Activated naive CD4-positive, alpha-beta T cell treated with anti-CD3 and anti-CD28 coated beads, Interleukin-2, amount 10 ng/mL, durations not matched to agents 7 days and 5 days (primary cell): ENCODE measurements at regions not wholly inside any gene's neighbourhood (a gene's known extent, or its start where the extent isn't known, plus 50 kb on each side); places are given as distances from the start of the nearest gene placed in this dataset.
"Not testable (repeated sequence)": the region's sequence is repeated elsewhere in the genome, so short reads cannot be mapped to it uniquely, and the experiment has no call there.

Experiments
- CTCF ChIA-PET: fragments of 350-600 bp; sonication (Branson Sonifier 250); formaldehyde crosslinking; loops from one replicate; lab custom pipeline; 2021; ENCODE audit warnings: antibody characterized with exemption; lab: Charles Lee
- DNase-seq: peaks from one replicate; pipeline ENCODE4 v3.0.0-alpha.2; 2020
- H3K27ac Mint-ChIP-seq: one replicate; pipeline ENCODE4 v1.8.0; 2021; ENCODE audit warnings: mild to moderate bottlenecking, moderate library complexity, mixed read lengths
- H3K27me3 Mint-ChIP-seq: one replicate; pipeline ENCODE4 v1.8.0; 2021; ENCODE audit warnings: mild to moderate bottlenecking, mixed read lengths
- H3K36me3 Mint-ChIP-seq: one replicate; pipeline ENCODE4 v1.8.0; 2021; ENCODE audit warnings: mixed read lengths
- H3K4me1 Mint-ChIP-seq: one replicate; pipeline ENCODE4 v1.8.0; 2021; ENCODE audit warnings: mixed read lengths
- H3K4me3 Mint-ChIP-seq: one replicate; pipeline ENCODE4 v1.8.0; 2021; ENCODE audit warnings: mild to moderate bottlenecking, moderate library complexity, mixed read lengths
- H3K9me3 Mint-ChIP-seq: one replicate; pipeline ENCODE4 v1.8.0; 2021; ENCODE audit warnings: mixed read lengths

DNA sequence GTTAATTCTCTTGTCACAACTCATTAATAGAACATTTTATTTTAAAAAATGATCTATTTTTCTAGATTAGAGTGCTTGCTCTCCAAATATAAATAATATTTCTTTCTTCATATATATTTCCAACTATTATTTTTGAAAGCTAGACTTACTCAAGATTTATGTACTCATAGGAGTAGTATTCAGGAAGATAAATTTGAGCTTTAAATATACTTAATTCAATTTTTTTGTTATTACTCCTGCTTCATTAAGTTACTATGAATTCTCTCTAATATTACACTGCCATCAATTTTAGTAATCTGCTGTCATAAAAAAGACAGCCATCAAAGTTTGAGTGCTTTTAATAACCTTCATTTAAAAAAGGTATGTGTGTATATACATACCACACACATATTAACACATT, 161.9 kb upstream of the PCDH9 start:
- no peak for DNase-seq
- H3K4me1 Mint-ChIP-seq = no peaks in the 10 kb centered on the region
- H3K36me3 Mint-ChIP-seq = no peaks in the 10 kb centered on the region
- H3K4me3 Mint-ChIP-seq = no peak overlapping the region
- H3K27ac Mint-ChIP-seq = no peak overlapping the region
- CTCF ChIA-PET = no interaction called here
- no peaks in the 10 kb centered on the region for H3K27me3 Mint-ChIP-seq
- no peaks in the 10 kb centered on the region for H3K9me3 Mint-ChIP-seq

DNA sequence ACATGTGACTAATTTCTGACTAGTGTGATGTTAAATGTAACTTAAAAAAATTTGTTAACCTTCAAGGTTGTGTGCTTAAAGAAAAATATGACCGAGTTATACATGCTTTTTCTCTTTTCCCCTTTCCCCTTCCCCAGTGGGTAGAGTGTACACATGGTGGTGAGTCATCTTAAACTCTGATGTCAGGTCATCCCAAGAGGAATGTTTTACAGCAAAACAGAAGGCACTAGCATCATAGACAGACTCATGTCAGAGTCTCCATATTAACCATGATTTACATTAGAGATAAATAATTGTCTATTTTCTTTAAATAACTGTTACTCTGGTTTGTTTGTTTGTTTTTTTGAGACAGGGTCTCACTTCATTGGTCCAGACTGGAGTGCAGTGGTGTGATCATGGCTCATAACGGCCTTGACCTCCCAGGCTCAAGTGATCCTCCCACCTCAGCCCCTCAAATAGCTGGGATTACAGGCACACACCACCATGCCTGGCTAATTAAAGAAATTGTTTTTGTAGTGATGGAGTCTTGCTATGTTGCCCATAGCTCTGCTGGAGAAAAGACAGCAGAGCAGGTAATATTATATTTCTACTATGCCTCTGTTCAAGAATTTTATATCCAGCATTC, 160.4 kb upstream of the PCDH9 start:
- Mint-ChIP-seq H3K9me3 (no peaks in the 10 kb centered on the region), H3K27ac (no peak overlapping the region), H3K36me3 (no peaks in the 10 kb centered on the region), H3K4me3 (no peak overlapping the region), H3K27me3 (no peaks in the 10 kb centered on the region), H3K4me1 (no peaks in the 10 kb centered on the region)
- CTCF ChIA-PET = no interaction called here
- DNase-seq = no peak

DNA sequence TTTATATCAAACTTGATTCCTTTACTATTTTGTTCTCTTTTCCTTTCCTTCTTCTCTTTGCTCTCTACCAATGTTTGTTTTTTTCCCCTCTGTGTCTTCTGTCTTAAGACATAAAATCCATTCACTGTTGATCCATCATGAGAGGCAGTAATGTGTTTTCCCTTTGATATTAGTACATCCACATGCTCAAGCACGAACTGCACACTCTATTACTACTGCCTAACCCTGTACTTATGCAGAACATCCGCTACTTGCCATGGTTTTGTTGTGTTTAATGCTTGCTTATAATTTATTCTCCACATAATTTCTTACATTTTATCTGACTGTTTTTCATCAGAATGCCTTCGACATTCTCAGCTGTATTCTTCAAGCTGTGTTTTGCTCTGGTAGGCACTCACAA, 159.0 kb upstream of the PCDH9 start:
- CTCF ChIA-PET = no interaction called here
- H3K36me3 Mint-ChIP-seq = no peaks in the 10 kb centered on the region
- H3K27ac Mint-ChIP-seq = no peak overlapping the region
- no peaks in the 10 kb centered on the region for H3K27me3 Mint-ChIP-seq
- H3K9me3 Mint-ChIP-seq = no peaks in the 10 kb centered on the region
- H3K4me1 Mint-ChIP-seq = no peaks in the 10 kb centered on the region
- no peak overlapping the region for H3K4me3 Mint-ChIP-seq
- DNase-seq = no peak

DNA sequence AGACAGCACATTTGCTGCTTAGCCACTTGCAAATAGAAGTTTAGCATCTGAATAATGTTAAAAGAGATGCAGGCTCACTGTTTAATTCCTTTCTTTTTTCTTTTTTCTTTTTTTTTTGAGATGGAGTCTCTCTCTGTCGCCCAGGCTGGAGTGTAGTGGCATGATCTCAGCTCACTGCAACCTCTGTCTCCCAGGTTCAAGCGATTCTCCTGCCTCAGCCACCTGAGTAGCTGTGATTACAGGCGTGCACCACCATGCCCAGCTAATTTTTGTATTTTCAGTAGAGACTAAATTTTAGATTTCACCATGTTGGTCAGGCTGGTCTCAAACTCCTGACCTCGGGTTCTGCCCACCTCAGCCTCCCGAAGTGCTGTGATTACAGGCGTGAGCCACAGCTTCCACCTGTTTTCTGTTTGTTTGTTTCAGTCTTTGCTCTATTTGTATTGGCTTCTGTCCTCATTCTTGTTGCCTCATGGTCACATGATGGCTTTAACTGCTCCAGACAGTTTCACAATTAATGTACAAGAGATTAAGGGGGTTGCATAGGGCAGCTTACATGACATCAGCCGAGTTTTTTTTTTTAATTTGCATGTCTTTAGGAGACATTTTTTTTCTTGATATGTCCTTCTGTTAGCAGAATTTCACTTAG, 153.1 kb upstream of the PCDH9 start:
- H3K4me1 Mint-ChIP-seq, CTCF ChIA-PET, DNase-seq: not testable (repeated sequence)

DNA sequence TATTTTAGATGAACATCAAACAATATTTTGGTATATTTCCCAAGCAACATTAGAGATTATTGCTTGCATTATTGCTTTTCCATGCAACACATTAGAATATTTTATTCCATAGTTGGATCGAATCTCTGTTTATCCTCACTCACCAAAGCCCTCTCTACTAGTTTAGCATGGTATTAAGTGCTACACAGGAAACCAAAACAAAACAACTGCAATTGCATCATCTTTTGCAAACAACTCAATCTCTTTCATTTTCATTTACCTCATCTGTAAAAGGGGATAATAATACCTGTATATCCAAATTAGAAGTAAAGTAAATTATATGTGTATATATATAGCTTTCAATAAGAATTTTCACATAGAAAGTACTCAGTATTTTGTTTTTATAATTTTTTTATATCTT, 147.8 kb upstream of the PCDH9 start:
- Mint-ChIP-seq H3K36me3 (no peaks in the 10 kb centered on the region), H3K4me3 (no peak overlapping the region), H3K27ac (no peak overlapping the region), H3K27me3 (no peaks in the 10 kb centered on the region), H3K4me1 (no peaks in the 10 kb centered on the region), H3K9me3 (peaks cover 3% of the 10 kb centered on the region)
- CTCF ChIA-PET = no interaction called here
- no peak for DNase-seq

More for the DNA sequence above, 153.1 kb upstream of the PCDH9 start:
- H3K27ac Mint-ChIP-seq, H3K9me3 Mint-ChIP-seq, H3K27me3 Mint-ChIP-seq, H3K36me3 Mint-ChIP-seq, H3K4me3 Mint-ChIP-seq: not testable (repeated sequence)

DNA sequence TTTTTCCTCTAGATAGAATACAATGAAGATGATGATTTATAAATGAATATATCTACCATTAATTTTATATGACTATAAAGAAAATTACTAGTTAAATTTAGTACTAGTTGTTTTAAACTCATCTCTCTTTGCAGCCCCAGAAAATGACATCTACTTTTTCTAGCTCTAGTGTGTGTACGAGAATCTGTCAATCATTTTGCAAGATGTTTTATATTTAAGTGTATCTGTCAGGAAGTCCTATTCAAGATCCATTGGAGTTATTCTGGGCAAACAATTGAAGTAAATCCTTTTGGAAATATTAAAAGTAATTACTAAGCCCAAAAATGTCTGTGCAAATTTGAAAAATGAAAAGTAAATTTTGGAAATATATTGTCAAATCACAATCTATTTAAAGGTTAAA, 144.3 kb upstream of the PCDH9 start:
- H3K27me3 Mint-ChIP-seq = no peaks in the 10 kb centered on the region
- H3K4me3 Mint-ChIP-seq = no peak overlapping the region
- H3K9me3 Mint-ChIP-seq = peaks cover 3% of the 10 kb centered on the region
- no peaks in the 10 kb centered on the region for H3K4me1 Mint-ChIP-seq
- H3K36me3 Mint-ChIP-seq = no peaks in the 10 kb centered on the region
- DNase-seq = no peak
- CTCF ChIA-PET = no interaction called here
- H3K27ac Mint-ChIP-seq = no peak overlapping the region

DNA sequence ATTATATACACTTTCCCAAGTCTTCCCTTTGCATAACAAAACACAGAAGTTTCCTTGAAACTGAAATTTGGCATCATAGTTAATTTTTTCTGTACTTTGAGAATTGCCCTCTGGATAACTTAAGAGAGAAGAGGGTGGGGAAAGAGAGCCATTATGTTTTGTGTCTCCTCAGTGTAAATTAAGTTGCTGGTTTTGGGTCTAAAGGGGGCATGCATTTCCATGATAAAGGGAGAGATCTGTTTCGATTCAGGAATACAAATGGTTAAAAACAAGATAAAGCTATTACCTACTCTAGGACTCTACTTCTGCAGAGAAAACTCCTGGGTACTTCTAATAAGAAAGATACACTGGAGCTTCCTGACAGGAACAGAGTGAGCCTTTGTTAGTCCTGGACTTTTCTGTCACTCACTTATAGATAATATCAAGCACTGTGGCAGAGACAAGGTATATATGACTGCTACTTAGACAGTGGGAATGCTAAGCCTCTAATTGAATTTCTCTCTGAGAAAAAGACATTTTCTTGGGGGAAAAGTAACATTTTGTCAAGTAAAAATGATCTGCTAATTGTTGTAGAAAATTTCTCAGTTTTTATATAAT, 142.8 kb upstream of the PCDH9 start:
- Mint-ChIP-seq H3K4me1 (no peaks in the 10 kb centered on the region), H3K9me3 (peaks cover 1% of the 10 kb centered on the region), H3K27me3 (no peaks in the 10 kb centered on the region), H3K27ac (no peak overlapping the region), H3K4me3 (no peak overlapping the region), H3K36me3 (no peaks in the 10 kb centered on the region)
- CTCF ChIA-PET = no interaction called here
- DNase-seq = no peak

DNA sequence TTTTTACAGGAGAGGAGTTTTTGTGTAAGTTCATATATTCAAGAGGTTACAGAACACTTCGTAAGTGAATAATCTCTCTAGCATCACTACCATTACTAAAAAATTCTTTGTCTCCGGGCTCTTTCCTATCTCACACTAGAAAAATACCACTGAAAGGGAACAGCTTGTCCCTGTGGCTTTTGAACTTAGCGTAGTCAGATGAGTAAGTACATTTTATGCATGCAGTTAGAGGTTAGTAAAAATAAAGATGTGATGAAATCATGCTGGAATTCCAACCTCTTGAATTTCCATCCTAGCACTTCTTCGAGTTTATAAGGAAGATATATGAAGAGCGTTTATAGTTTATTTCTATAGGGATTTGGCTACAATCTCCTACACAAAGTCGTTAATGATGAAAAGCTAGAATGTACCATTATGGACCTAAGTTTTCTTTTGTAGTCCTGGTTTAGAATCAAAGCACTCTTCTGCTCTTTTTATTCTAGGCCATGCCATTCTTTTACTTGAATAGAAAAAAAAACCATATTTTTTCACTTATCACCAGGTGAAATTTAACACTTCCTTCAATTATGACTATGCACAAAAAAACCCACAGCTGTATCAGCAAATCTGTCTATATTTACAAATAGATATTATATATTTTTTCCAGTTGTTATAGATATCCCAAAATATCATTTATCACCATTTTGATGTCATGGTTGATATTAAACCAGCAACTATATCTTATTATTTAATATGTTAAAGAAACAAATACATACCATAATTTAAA, 139.9 kb upstream of the PCDH9 start:
- Mint-ChIP-seq H3K4me1 (no peaks in the 10 kb centered on the region), H3K27ac (no peak overlapping the region), H3K36me3 (no peaks in the 10 kb centered on the region), H3K4me3 (no peak overlapping the region), H3K9me3 (peaks cover 1% of the 10 kb centered on the region), H3K27me3 (no peaks in the 10 kb centered on the region)
- DNase-seq = no peak
- CTCF ChIA-PET = no interaction called here

DNA sequence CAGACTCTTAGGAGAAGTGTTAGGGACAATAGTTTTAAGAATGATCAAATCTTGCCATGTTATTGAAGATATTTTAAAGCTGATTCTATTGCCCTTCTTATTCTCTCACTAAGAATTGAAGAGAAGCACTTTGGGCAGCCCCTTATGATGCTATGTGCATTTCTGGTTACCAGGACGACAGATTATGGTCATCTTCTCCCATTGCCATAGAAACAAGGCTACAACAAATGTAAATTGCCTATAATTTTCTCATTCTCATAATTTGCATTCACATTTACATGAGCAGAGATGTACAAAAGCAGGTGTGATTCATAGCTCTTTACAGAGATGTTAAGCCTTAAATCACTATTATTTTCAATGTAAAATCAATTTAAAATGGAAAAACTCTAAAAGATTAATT, 137.3 kb upstream of the PCDH9 start:
- Mint-ChIP-seq H3K27me3 (no peaks in the 10 kb centered on the region), H3K27ac (no peak overlapping the region), H3K4me1 (no peaks in the 10 kb centered on the region), H3K9me3 (peaks cover 1% of the 10 kb centered on the region), H3K4me3 (no peak overlapping the region), H3K36me3 (no peaks in the 10 kb centered on the region)
- CTCF ChIA-PET = no interaction called here
- no peak for DNase-seq

DNA sequence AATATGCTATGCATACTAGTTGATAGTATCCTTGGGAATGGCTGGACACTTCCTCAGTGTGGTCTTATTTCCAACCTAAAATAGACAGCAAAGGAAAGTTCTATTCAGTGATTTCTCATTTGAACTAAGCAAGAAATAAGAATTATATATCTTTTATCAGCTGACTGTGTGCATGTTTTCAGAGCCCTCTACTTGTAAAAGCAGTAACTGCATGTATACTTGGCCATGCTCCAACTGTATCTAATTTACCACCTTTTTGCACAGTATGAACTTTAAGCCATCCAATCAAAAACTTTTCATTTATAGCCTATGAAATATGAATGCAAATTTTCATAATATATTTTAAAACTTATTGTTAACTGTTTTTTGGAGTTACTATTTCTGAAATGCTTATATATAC, 136.4 kb upstream of the PCDH9 start:
- Mint-ChIP-seq H3K27ac (no peak overlapping the region), H3K36me3 (no peaks in the 10 kb centered on the region), H3K27me3 (no peaks in the 10 kb centered on the region), H3K4me1 (no peaks in the 10 kb centered on the region), H3K9me3 (peaks cover 1% of the 10 kb centered on the region), H3K4me3 (no peak overlapping the region)
- no peak for DNase-seq
- CTCF ChIA-PET = no interaction called here

DNA sequence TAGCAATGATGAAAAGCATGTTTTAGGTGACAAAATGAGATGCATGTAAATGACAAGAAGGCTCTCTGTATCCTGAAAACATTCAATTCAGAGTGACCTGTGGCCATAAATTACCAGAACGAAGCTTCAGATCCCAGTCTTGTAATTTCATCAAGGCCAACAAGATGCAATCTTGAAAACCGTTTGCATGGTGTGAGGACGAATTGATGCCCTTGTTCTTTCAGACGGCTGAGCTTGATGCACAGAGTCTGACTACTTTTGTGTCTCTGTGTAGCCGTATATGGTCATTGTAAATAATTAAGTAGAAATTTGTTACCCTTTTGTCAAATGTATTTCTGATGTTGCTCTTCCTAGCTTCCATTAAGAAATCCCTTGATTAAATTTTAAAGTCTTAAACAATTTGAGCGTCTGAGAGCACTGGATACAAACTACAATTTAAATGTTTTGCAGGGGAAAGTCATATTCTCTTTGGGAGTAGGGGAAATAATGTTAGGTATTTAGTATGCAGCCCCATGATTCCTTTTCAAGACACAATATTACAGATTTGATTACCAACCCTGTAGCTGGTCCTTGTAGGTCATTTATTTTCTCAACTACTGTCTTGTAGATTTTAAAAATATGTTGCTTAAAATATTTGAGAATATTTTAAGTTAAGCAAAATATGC, 125.8 kb upstream of the PCDH9 start:
- Mint-ChIP-seq H3K9me3 (no peaks in the 10 kb centered on the region), H3K4me1 (no peaks in the 10 kb centered on the region), H3K27ac (no peak overlapping the region), H3K36me3 (no peaks in the 10 kb centered on the region), H3K4me3 (no peak overlapping the region), H3K27me3 (no peaks in the 10 kb centered on the region)
- no peak for DNase-seq
- CTCF ChIA-PET = no interaction called here

DNA sequence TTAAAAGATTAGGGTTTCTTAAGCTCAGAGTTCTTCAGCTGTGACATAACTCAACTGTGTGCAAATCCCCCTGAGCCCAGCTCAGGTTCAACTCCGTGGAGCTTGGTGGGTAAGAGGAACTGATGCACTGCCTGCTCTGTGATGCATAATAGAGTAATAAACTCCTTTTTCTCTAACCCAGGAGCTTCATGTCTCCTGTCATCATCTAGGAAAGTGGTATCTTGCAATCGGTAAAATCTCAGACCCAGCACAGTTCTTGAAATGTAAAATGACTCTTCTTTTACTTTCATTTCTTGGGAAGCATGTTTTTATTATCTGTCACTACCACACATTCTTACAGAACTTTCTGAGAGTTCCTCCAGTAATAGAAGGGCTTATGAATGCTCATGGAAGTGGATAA, 123.8 kb upstream of the PCDH9 start:
- H3K9me3 Mint-ChIP-seq = no peaks in the 10 kb centered on the region
- H3K27me3 Mint-ChIP-seq = no peaks in the 10 kb centered on the region
- no peaks in the 10 kb centered on the region for H3K36me3 Mint-ChIP-seq
- no peak overlapping the region for H3K27ac Mint-ChIP-seq
- CTCF ChIA-PET = no interaction called here
- no peak overlapping the region for H3K4me3 Mint-ChIP-seq
- no peaks in the 10 kb centered on the region for H3K4me1 Mint-ChIP-seq
- DNase-seq = no peak

DNA sequence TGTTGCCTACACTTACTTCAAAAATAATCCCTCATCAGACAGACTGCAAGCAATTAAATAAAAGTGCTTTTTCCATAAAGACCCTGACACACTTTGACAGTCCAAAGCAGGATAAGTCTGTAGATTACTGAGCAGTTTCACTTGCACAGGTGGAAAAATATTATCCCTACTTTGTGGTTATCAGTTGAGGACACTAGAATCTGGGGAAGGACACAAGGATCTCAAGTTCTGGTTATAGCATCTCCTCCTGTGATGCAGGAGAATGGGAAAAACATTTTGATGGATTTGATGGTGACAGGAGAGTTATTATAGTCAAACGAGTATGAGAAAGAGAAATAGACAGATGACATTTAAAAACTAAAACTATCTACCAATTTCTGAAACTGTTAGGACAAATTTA, 122.9 kb upstream of the PCDH9 start:
- Mint-ChIP-seq H3K36me3 (no peaks in the 10 kb centered on the region), H3K27ac (no peak overlapping the region), H3K27me3 (no peaks in the 10 kb centered on the region), H3K9me3 (no peaks in the 10 kb centered on the region), H3K4me3 (no peak overlapping the region), H3K4me1 (no peaks in the 10 kb centered on the region)
- DNase-seq = no peak
- CTCF ChIA-PET = no interaction called here

DNA sequence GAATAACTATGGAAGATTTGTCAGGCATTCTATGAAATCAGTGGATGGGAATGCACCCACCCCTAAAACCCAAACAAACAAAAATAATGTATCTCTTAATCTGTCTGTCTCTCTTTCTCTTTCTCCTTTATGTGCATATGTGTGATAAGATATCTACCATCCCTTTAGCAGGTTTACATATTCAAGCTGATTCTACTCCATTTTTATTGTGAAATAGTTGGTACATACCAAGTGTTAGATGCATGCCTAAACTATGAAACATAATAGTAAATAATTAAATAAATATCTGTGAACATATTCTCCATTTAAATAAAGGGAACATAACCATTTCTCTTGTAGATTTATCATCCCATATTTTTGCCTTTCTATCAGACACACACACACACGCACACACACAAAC, 121.8 kb upstream of the PCDH9 start:
- Mint-ChIP-seq H3K27me3 (no peaks in the 10 kb centered on the region), H3K36me3 (no peaks in the 10 kb centered on the region), H3K27ac (no peak overlapping the region), H3K9me3 (no peaks in the 10 kb centered on the region), H3K4me3 (no peak overlapping the region), H3K4me1 (no peaks in the 10 kb centered on the region)
- CTCF ChIA-PET = no interaction called here
- no peak for DNase-seq
